ENCODE measurements at regions not wholly inside any gene's neighbourhood (a gene's known extent, or its start where the extent isn't known, plus 50 kb on each side); places are given as distances from the start of the nearest gene placed in this dataset.

DNA sequence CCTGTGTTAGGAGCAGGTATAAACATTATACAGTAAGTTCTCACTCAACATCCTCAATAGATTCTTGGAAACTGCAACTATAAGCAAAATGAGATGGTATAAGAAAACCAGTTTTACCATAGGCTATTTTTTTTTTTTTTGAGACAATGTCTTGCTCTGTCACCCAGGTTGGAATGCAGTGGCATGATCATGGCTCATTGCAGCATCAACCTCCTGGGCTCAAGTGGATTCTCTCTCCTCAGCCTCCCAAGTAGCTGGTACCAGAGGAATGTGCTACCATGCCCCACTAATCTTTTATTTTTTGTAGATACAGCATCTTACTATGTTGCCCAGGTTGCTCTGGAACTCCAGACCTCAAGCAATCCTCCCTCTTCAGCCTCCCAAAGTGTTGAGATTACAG lies 50.1 kb upstream of the ADRB2 start:
- DNase-seq (ENCODE audit: low spot score), result no peak
- TF ChIP-seq, protein P1, sequence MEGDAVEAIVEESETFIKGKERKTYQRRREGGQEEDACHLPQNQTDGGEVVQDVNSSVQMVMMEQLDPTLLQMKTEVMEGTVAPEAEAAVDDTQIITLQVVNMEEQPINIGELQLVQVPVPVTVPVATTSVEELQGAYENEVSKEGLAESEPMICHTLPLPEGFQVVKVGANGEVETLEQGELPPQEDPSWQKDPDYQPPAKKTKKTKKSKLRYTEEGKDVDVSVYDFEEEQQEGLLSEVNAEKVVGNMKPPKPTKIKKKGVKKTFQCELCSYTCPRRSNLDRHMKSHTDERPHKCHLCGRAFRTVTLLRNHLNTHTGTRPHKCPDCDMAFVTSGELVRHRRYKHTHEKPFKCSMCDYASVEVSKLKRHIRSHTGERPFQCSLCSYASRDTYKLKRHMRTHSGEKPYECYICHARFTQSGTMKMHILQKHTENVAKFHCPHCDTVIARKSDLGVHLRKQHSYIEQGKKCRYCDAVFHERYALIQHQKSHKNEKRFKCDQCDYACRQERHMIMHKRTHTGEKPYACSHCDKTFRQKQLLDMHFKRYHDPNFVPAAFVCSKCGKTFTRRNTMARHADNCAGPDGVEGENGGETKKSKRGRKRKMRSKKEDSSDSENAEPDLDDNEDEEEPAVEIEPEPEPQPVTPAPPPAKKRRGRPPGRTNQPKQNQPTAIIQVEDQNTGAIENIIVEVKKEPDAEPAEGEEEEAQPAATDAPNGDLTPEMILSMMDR (IDR thresholded peaks at IDR 0.05), result no peak
- ATAC-seq (ENCODE audit: low FRiP score), result no peak

All from omental fat pad (tissue), 3 donors.